Spleen (tissue), 7 donors: ENCODE measurements at regions not wholly inside any gene's neighbourhood (a gene's known extent, or its start where the extent isn't known, plus 50 kb on each side); places are given as distances from the start of the nearest gene placed in this dataset.

Experiments used
- POLR2A ChIP-seq, 3 donors: fragments of 450-650 bp; IDR thresholded peaks; one replicate each; pipeline ENCODE4 v1.5.1; 2017; ENCODE audit warnings: antibody characterized with exemption in 3 of 3, mild to moderate bottlenecking in 1 of 3
- TF ChIP-seq, protein P1 (sequence below), 11 experiments: fragments of 200-600 bp in 7 of 11; fragments of 450-650 bp in 4 of 11; sonication (generic) in 4 of 11; IDR thresholded peaks in 8 of 11; conservative IDR thresholded peaks in 3 of 11; 1 replicate in 7 of 11; 2 replicates in 4 of 11; pipeline versions ENCODE4 v1.4.0 to v1.8.0; 2016 to 2021; ENCODE audit warnings: antibody characterized with exemption in 11 of 11, inconsistent platforms in 4 of 11, mild to moderate bottlenecking in 1 of 11
- donor health status: DM: no; HTN: no; CAD: no; lungs with moderate emphysema.
- donor health status: DM: no; HTN: no; CAD: no.
- donor health status: DM: no; HTN: no; CAD: no.

DNA sequence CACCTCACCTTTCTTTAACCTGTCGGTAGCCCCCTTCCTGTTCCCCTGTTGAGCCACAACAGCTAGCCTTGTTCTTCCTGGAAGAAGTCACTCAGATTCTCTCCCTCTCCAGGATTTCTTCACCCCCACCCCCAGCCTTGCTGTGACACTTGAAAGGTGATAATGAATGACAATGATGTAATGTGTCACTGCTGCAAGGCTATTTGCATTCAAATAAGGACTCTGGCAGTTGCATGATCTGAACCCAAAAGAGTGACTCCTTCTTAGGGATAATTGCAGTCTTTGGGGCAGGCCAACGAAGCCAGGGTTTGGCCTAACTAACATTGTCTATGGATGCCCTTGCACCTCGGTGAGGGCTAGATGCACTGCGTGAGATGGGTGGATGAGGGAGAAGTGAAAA, 154.4 kb upstream of the CLINT1 start:
- TF ChIP-seq, protein P1, sequence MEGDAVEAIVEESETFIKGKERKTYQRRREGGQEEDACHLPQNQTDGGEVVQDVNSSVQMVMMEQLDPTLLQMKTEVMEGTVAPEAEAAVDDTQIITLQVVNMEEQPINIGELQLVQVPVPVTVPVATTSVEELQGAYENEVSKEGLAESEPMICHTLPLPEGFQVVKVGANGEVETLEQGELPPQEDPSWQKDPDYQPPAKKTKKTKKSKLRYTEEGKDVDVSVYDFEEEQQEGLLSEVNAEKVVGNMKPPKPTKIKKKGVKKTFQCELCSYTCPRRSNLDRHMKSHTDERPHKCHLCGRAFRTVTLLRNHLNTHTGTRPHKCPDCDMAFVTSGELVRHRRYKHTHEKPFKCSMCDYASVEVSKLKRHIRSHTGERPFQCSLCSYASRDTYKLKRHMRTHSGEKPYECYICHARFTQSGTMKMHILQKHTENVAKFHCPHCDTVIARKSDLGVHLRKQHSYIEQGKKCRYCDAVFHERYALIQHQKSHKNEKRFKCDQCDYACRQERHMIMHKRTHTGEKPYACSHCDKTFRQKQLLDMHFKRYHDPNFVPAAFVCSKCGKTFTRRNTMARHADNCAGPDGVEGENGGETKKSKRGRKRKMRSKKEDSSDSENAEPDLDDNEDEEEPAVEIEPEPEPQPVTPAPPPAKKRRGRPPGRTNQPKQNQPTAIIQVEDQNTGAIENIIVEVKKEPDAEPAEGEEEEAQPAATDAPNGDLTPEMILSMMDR (IDR thresholded peaks at IDR 0.05 in 8 of 11, conservative IDR thresholded peaks at IDR 0.05 in 3 of 11), result no peak
- TF ChIP-seq POLR2A (IDR thresholded peaks at IDR 0.05), result no peak
